ENCODE measurements at regions not wholly inside any gene's neighbourhood (a gene's known extent, or its start where the extent isn't known, plus 50 kb on each side); places are given as distances from the start of the nearest gene placed in this dataset.

DNA sequence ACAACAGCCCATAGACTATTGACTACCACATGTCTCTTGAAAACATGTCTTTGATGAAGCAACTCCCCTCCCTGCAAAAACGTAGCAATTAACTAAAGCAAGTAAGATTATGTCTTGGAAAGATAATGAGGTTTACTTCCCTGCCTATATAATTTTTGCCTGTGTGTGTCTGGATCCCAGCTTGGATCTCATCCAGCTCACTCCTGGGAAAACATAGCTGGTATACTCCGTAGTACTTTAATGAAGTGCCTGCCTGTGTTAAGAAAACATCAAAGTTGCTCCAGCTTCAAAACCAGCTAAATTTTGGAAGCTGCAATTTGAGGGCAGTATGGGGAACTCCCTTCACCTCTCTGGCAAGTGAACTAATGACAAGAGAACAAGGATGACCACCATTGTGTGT, 182.6 kb upstream of the C9orf72 start:
- no peak for DNase-seq (ENCODE audit: low read depth)
- no peak overlapping the region for H3K4me3 ChIP-seq (replicated peaks; ENCODE audit: low read depth, low read length)
- TF ChIP-seq, protein P1, sequence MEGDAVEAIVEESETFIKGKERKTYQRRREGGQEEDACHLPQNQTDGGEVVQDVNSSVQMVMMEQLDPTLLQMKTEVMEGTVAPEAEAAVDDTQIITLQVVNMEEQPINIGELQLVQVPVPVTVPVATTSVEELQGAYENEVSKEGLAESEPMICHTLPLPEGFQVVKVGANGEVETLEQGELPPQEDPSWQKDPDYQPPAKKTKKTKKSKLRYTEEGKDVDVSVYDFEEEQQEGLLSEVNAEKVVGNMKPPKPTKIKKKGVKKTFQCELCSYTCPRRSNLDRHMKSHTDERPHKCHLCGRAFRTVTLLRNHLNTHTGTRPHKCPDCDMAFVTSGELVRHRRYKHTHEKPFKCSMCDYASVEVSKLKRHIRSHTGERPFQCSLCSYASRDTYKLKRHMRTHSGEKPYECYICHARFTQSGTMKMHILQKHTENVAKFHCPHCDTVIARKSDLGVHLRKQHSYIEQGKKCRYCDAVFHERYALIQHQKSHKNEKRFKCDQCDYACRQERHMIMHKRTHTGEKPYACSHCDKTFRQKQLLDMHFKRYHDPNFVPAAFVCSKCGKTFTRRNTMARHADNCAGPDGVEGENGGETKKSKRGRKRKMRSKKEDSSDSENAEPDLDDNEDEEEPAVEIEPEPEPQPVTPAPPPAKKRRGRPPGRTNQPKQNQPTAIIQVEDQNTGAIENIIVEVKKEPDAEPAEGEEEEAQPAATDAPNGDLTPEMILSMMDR (IDR thresholded peaks at IDR 0.05; ENCODE audit: low read length, missing control alignments) = no peak

DNA sequence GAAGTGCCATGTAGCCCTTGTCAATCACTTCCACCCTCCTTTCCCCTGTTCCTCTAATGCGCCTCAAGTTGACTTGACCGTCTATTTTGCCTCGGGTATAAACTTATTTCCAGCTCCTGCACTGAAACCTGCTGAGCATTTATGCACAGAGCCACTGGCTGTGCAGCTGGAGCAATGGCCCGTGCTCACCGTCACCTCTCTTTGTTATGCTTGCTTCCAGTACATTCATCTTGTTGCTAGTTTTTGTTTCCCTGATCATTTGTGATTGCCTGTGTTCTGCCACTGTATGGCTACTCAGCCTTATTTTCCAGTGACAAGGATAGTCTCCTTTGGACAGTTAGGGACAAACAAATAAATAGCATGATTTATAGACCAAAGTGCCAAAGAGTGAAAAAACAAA, 183.1 kb upstream of the C9orf72 start:
- DNase-seq (ENCODE audit: low read depth) = no peak
- H3K4me3 ChIP-seq (replicated peaks; ENCODE audit: low read depth, low read length) = no peak overlapping the region
- TF ChIP-seq, protein P1 (IDR thresholded peaks at IDR 0.05; ENCODE audit: low read length, missing control alignments) = no peak

DNA sequence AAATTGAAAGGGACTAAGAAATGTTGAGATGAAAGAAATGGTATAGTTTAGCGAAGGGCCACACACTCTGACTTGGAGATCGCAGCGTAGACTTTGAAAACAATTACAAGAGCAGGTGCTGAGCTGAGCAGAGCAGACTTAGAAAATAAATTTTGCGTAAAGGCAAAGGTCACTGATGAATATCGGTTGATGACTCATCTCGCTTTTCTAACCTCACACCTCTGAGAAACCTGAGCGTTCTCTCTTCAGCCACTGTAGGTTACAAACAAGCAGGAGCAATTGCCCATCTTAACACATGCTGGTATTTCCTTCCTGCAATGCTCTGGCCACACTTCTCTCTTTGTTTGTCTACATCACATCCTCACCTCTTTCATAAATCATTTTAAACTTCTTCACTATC, 190.6 kb upstream of the C9orf72 start:
- DNase-seq (ENCODE audit: low read depth) = no peak
- no peak overlapping the region for H3K4me3 ChIP-seq (replicated peaks; ENCODE audit: low read depth, low read length)
- TF ChIP-seq, protein P1 (IDR thresholded peaks at IDR 0.05; ENCODE audit: low read length, missing control alignments) = no peak

DNA sequence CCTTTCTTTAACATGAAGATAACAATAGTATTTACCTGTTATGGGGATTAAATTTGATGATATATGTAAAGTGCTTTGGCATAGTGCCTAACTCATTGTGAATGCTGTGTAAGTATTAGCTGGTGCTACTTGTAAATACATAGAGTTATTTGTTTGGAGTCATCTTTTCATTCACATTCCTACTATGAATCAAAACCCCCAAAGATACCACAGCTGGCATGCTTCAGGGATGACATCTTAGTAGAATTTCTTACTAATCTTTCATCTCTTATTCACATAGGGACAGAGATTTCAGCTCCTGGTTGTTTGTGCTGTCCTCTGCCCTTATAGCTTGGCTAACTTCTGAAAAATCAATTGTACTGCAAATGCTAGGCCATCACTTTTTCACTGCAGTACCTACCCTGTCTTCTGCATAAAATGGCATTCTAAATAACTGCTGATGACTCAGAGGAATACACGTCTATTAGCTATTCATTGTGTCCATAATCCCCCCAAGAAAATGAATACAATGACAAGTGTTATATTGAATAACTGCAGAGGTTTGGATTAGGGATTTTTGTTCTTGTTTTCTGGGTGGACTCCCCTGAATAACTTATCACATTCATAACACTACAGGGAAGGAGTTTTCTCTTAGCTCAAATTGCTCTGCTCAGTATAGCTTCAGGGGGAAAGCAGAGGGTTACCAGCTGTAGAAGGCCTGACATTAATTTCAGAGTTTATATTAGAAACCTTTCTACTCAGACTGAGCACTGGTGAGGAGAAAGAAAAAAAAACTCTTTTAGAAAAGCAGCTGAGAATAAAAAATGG, 192.2 kb upstream of the C9orf72 start:
- no peak for DNase-seq (ENCODE audit: low read depth)
- TF ChIP-seq, protein P1 (IDR thresholded peaks at IDR 0.05; ENCODE audit: low read length, missing control alignments) = no peak
- H3K4me3 ChIP-seq (replicated peaks; ENCODE audit: low read depth, low read length) = no peak overlapping the region

DNA sequence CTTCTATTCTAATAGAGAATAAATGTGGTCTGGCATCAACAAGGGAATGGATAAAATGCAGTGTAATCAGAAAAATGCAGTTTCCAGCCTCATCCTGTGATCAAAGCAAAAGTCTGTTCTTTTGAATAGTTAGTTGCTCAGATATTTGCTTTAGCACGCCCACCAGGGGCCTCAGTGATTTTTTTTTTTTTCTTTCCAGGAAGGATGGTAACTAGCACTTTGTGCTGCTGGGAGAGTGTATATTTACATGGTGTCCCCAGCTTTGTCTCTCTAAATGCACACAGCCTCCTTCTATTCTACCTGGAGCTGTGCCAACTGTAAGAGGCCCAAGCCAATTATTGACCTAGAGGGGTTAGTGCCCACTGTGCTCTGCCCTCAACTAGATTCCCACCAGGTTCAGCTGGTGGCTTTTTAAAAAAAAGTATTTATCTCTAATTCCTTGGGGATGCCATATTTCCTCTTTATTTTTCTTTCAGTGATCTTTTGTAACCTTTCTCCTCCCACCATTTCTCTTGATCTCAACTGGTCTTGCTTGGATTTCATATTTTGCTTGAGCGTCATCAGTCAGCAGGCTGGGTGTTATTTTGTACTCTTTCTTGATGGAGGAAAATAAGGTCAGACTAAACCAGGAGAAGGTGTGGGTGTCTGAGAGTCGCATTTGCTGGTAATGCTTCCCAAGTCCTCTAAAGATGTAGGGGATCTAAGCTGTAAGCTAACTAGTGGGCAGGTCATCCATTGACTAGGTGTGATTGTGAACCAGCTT, 193.0 kb upstream of the C9orf72 start:
- TF ChIP-seq, protein P1 (IDR thresholded peaks at IDR 0.05; ENCODE audit: low read length, missing control alignments) = no peak
- DNase-seq (ENCODE audit: low read depth) = no peak
- no peak overlapping the region for H3K4me3 ChIP-seq (replicated peaks; ENCODE audit: low read depth, low read length)

DNA sequence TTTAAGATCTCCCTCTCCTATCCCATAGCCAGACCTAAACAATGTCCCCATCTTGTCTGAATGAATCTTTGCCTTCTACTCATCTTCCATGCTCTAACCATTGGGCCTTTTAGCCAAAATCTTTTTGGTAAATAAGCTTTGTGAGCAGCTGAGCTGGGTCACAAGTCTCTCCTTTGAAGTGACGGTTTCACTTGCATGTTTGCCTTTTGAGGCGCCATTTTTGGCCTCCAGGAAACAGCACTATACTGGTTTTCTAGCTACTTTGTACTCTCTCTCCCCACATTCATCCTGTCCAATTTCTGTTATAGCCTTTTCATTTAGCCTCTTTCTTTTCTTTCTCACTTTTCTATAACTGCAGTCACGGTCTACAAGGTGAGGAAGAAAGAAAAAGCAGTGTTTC, 195.5 kb upstream of the C9orf72 start:
- DNase-seq (ENCODE audit: low read depth) = no peak
- TF ChIP-seq, protein P1 (IDR thresholded peaks at IDR 0.05; ENCODE audit: low read length, missing control alignments) = no peak
- no peak overlapping the region for H3K4me3 ChIP-seq (replicated peaks; ENCODE audit: low read depth, low read length)

Measured in fibroblast of pulmonary artery (primary cell).